Breast epithelium (tissue), 3 donors: ENCODE measurements at regions not wholly inside any gene's neighbourhood (a gene's known extent, or its start where the extent isn't known, plus 50 kb on each side); places are given as distances from the start of the nearest gene placed in this dataset.

Experiments used
- POLR2AphosphoS5 ChIP-seq, 3 donors: sonication (generic); formaldehyde crosslinking; IDR thresholded peaks; one replicate each; pipeline ENCODE4 v1.6.1; 2017; ENCODE audit warnings: antibody characterized with exemption in 3 of 3
- TF ChIP-seq, protein P1 (sequence below), 3 donors: fragments of 450-650 bp; IDR thresholded peaks; one replicate each; pipeline ENCODE4 v1.5.1; 2016 to 2017; ENCODE audit warnings: antibody characterized with exemption in 3 of 3, mild to moderate bottlenecking in 3 of 3, moderate library complexity in 3 of 3

DNA sequence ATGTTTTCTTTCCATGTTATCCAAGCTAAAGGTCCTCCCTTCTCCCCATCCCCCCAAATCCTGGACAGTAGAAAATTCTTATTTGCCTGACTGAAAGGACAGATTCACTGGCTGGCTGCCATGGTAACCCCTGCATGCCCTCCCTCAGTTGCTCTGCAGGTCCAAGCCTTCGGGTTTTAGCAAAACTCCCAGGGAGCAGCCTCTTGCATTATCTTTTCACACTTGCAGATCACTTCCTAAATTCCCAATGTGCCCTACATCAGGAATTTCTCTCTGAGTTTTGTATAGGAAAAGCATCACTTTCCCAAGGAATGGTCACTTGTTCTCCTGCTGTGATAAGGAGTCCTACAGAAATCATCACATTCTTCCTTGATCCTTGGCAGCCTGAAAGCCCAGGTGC, 75.0 kb upstream of the TENM4 start:
- TF ChIP-seq, protein P1, sequence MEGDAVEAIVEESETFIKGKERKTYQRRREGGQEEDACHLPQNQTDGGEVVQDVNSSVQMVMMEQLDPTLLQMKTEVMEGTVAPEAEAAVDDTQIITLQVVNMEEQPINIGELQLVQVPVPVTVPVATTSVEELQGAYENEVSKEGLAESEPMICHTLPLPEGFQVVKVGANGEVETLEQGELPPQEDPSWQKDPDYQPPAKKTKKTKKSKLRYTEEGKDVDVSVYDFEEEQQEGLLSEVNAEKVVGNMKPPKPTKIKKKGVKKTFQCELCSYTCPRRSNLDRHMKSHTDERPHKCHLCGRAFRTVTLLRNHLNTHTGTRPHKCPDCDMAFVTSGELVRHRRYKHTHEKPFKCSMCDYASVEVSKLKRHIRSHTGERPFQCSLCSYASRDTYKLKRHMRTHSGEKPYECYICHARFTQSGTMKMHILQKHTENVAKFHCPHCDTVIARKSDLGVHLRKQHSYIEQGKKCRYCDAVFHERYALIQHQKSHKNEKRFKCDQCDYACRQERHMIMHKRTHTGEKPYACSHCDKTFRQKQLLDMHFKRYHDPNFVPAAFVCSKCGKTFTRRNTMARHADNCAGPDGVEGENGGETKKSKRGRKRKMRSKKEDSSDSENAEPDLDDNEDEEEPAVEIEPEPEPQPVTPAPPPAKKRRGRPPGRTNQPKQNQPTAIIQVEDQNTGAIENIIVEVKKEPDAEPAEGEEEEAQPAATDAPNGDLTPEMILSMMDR (IDR thresholded peaks at IDR 0.05): no peak
- no peak for TF ChIP-seq POLR2AphosphoS5 (IDR thresholded peaks at IDR 0.05)
